Fibroblast of lung (primary cell): ENCODE measurements at regions not wholly inside any gene's neighbourhood (a gene's known extent, or its start where the extent isn't known, plus 50 kb on each side); places are given as distances from the start of the nearest gene placed in this dataset.

Experiments
- DNase-seq, 2 donors: peaks; one replicate each; pipeline versions ENCODE4 v3.0.0 to v3.0.0-alpha.2; 2010; ENCODE audit warnings: low read depth in 2 of 2
- H2AFZ ChIP-seq: 2 replicates; pipeline ENCODE4 v1.5.1; 2012; ENCODE audit warnings: low read length, control low read depth, inconsistent platforms
- H3K27ac ChIP-seq: 2 replicates; pipeline ENCODE4 v1.5.1; 2011; ENCODE audit warnings: low read length, control low read depth; ENCODE audit not compliant: insufficient read depth
- H3K27me3 ChIP-seq: 2 replicates; pipeline ENCODE4 v1.5.1; 2011; ENCODE audit warnings: mild to moderate bottlenecking, low read length; ENCODE audit not compliant: control insufficient read depth, insufficient read depth
- H3K36me3 ChIP-seq: 2 replicates; pipeline ENCODE4 v1.5.1; 2011; ENCODE audit warnings: low read length; ENCODE audit not compliant: control insufficient read depth, insufficient read depth
- H3K4me1 ChIP-seq: 2 replicates; pipeline ENCODE4 v1.5.1; 2011; ENCODE audit warnings: low read length; ENCODE audit not compliant: control insufficient read depth, insufficient read depth; ENCODE audit errors: extremely low read depth
- H3K4me2 ChIP-seq: 2 replicates; pipeline ENCODE4 v1.5.1; 2011; ENCODE audit warnings: low read length, control low read depth; ENCODE audit not compliant: insufficient read depth; ENCODE audit errors: extremely low read depth
- H3K4me3 ChIP-seq, 4 experiments: fragments of 200-600 bp in 1 of 4; sonication (generic) in 1 of 4; replicated peaks in 1 of 4; 2 replicates each; pipeline ENCODE4 v1.5.1; 2011 to 2016; ENCODE audit warnings: low read length in 4 of 4, low read depth in 3 of 4, mild to moderate bottlenecking in 3 of 4, control low read depth in 2 of 4, inconsistent platforms in 1 of 4, mixed read lengths in 1 of 4; ENCODE audit not compliant: insufficient read depth in 1 of 4; ENCODE audit errors: control extremely low read depth in 1 of 4
- H3K79me2 ChIP-seq: 2 replicates; pipeline ENCODE4 v1.5.1; 2012; ENCODE audit warnings: mild to moderate bottlenecking, low read length, inconsistent platforms; ENCODE audit not compliant: control insufficient read depth, insufficient read depth
- H3K9ac ChIP-seq: 2 replicates; pipeline ENCODE4 v1.5.1; 2011; ENCODE audit warnings: mild to moderate bottlenecking, low read length, control low read depth; ENCODE audit not compliant: insufficient read depth
- H3K9me3 ChIP-seq: 2 replicates; pipeline ENCODE4 v1.5.1; 2012; ENCODE audit warnings: low read depth, low read length; ENCODE audit not compliant: control insufficient read depth, insufficient read depth
- H4K20me1 ChIP-seq: 2 replicates; pipeline ENCODE4 v1.5.1; 2011; ENCODE audit warnings: low read length; ENCODE audit not compliant: control insufficient read depth, insufficient read depth; ENCODE audit errors: extremely low read depth
- CTCF ChIP-seq, 2 donors: IDR thresholded peaks in 1 of 2; conservative IDR thresholded peaks in 1 of 2; 1 replicate in 1 of 2; 2 replicates in 1 of 2; pipeline ENCODE4 v1.5.1; 2011 to 2012; ENCODE audit warnings: low read length in 2 of 2, control low read depth in 1 of 2, inconsistent platforms in 1 of 2, low read depth in 1 of 2, mild to moderate bottlenecking in 1 of 2
- EZH2 ChIP-seq: IDR thresholded peaks from 2 replicates; pipeline ENCODE4 v1.5.1; 2012; ENCODE audit warnings: low read length, control low read depth, mild to moderate bottlenecking; ENCODE audit errors: missing control alignments

GRCh38 chr18:7512348-7512747, 54.8 kb upstream of the PTPRM start:
- no peak overlapping the region for H2AFZ ChIP-seq
- peak in 1 of 2 donors; percentile 6 for DNase-seq
- H3K4me1 ChIP-seq, result no peaks in the 10 kb centered on the region
- no peaks in the 10 kb centered on the region for H3K9me3 ChIP-seq
- H3K9ac ChIP-seq, result no peak overlapping the region
- no peaks in the 10 kb centered on the region for H3K27me3 ChIP-seq
- no peaks in the 10 kb centered on the region for H3K36me3 ChIP-seq
- H3K4me2 ChIP-seq, result no peak overlapping the region
- TF ChIP-seq EZH2, result no peak
- no peak for TF ChIP-seq CTCF (conservative IDR thresholded peaks at IDR 0.05 in 1 of 2, IDR thresholded peaks at IDR 0.05 in 1 of 2; ENCODE audit: low read depth in 1 of 2, low read length in 2 of 2)
- H4K20me1 ChIP-seq, result no peaks in the 10 kb centered on the region
- no peak overlapping the region for H3K4me3 ChIP-seq
- no peak overlapping the region for H3K27ac ChIP-seq
- no peaks in the 10 kb centered on the region for H3K79me2 ChIP-seq

GRCh38 chr18:7512990-7513389, 54.1 kb upstream of the PTPRM start:
- Histone ChIP-seq H3K27ac (no peak overlapping the region), H3K4me3 (no peak overlapping the region), H3K79me2 (no peaks in the 10 kb centered on the region), H4K20me1 (no peaks in the 10 kb centered on the region), H3K27me3 (no peaks in the 10 kb centered on the region), H2AFZ (no peak overlapping the region), H3K36me3 (no peaks in the 10 kb centered on the region), H3K9ac (no peak overlapping the region), H3K9me3 (no peaks in the 10 kb centered on the region), H3K4me2 (no peak overlapping the region), H3K4me1 (no peaks in the 10 kb centered on the region)
- DNase-seq, result no peak
- TF ChIP-seq CTCF (conservative IDR thresholded peaks at IDR 0.05 in 1 of 2, IDR thresholded peaks at IDR 0.05 in 1 of 2; ENCODE audit: low read depth in 1 of 2, low read length in 2 of 2) (no peak), EZH2 (no peak)

- no peak overlapping the region for H3K4me3 ChIP-seq
- H4K20me1 ChIP-seq, result no peaks in the 10 kb centered on the region
- peaks cover 3% of the 10 kb centered on the region for H3K27me3 ChIP-seq
- H2AFZ ChIP-seq, result no peak overlapping the region
- DNase-seq, result peak in 1 of 2 donors; percentile 30
- H3K36me3 ChIP-seq, result no peaks in the 10 kb centered on the region
- TF ChIP-seq EZH2 (no peak), CTCF (conservative IDR thresholded peaks at IDR 0.05 in 1 of 2, IDR thresholded peaks at IDR 0.05 in 1 of 2; ENCODE audit: low read depth in 1 of 2, low read length in 2 of 2) (no peak)
- no peak overlapping the region for H3K4me2 ChIP-seq
- H3K9me3 ChIP-seq, result no peaks in the 10 kb centered on the region
- no peak overlapping the region for H3K9ac ChIP-seq
- no peaks in the 10 kb centered on the region for H3K4me1 ChIP-seq
- no peaks in the 10 kb centered on the region for H3K79me2 ChIP-seq
- H3K27ac ChIP-seq, result no peak overlapping the region
Observed at GRCh38 chr18:7514796-7515440, 52.2 kb upstream of the PTPRM start.
